T47D (cell line): ENCODE measurements at regions not wholly inside any gene's neighbourhood (a gene's known extent, or its start where the extent isn't known, plus 50 kb on each side); places are given as distances from the start of the nearest gene placed in this dataset.

Experiments used
- DNase-seq, 2 experiments: peaks; one replicate each; pipeline versions ENCODE4 v3.0.0 to v3.0.0-alpha.2; 2011 to 2012; ENCODE audit warnings: low read depth in 1 of 2, low spot score in 1 of 2
- JUND ChIP-seq: IDR thresholded peaks from 2 replicates; pipeline ENCODE4 v1.6.1; 2012; ENCODE audit warnings: low read depth
- in situ Hi-C: cut with HindIII; loops from 2 replicates; pipeline ENCODE4 v1.10.0; 2016; ENCODE audit warnings: low sequenced_read_pairs, low pct_unique_long_range_greater_than_20kb

DNA sequence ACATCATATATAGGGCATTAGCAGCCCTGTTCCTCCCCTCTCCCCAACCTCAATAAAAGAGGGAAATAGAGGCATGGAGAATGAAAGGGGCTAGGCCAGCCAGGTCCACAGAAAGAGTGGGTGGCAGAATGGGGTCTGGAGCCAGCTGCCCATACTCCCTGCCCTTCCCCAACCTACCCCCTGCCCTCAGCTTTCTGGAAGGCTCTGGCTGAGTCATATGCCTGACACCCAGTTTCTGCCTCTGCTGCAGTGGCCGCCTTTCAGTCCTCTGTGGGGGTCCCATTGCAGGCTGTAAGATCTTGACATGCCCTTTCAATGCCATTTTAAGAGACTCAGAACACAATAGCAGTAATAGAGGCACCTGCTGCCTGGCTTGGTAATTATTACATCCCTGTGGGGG, 95.7 kb downstream of the LINGO1 start:
- no peak for TF ChIP-seq JUND
- no peak for DNase-seq
- in situ Hi-C loops, result no loop called here

- peak in 1 of 2 experiments; percentile 55 for DNase-seq
- in situ Hi-C loops, result no loop called here
- no peak for TF ChIP-seq JUND
These were observed 96.9 kb downstream of the LINGO1 start for GRCh38 chr15:77535845-77536244.
